GM12878 (cell line): ENCODE measurements at regions not wholly inside any gene's neighbourhood (a gene's known extent, or its start where the extent isn't known, plus 50 kb on each side); places are given as distances from the start of the nearest gene placed in this dataset.

Experiments
- ATAC-seq: fragments of 200-7000 bp; cut with Tn5 transposase; 3 replicates; pipeline ENCODE4 v1.9.1; 2020; ENCODE audit warnings: mild to moderate bottlenecking, moderate library complexity
- BruUV-seq: library from RNA; stranded (reverse); fragments of 400-500 nt; replicated peaks from 2 replicates; lab custom pipeline; 2021; lab: Mats Ljungman, UMichigan
- CTCF ChIA-PET: fragments of 300-600 bp; sonication (Branson Sonifier 250); formaldehyde crosslinking; extraction: SDS; loops from one replicate; lab custom pipeline; 2021; ENCODE audit warnings: inconsistent platforms; lab: Yijun Ruan, JAX
- POLR2A ChIA-PET: fragments of 350-600 bp; formaldehyde crosslinking; extraction: SDS; loops from one replicate; lab custom pipeline; 2021; ENCODE audit warnings: inconsistent platforms; lab: Charles Lee
- RAD21 ChIA-PET: fragments of 300-600 bp; sonication (Branson Sonifier 250); formaldehyde crosslinking; loops from one replicate; lab custom pipeline; 2023; ENCODE audit warnings: antibody characterized with exemption; ENCODE audit not compliant: unreplicated experiment; lab: Charles Lee
- SMC1A ChIA-PET: fragments of 300-600 bp; sonication (Branson Sonifier 250); formaldehyde crosslinking; loops from one replicate; lab custom pipeline; 2023; ENCODE audit not compliant: unreplicated experiment, uncharacterized antibody; lab: Charles Lee
- DNase-seq: peaks from one replicate; pipeline ENCODE4 v3.0.0-alpha.2; 2011; ENCODE audit warnings: low read depth, low spot score
- FAIRE-seq: peaks from 3 replicates; lab custom pipeline; 2011; peaks lifted over from hg19 to GRCh38; lab: Jason Lieb, UNC
- H2AFZ ChIP-seq: 2 replicates; pipeline ENCODE4 v1.6.0; 2011; ENCODE audit warnings: low read depth, low read length, control low read depth; ENCODE audit not compliant: control insufficient read depth
- H3K27ac ChIP-seq: 2 replicates; pipeline ENCODE4 v1.5.1; 2011; ENCODE audit warnings: control low read depth; ENCODE audit not compliant: control insufficient read depth, insufficient read depth
- H3K27me3 ChIP-seq, 2 experiments: replicated peaks in 1 of 2; 2 replicates each; pipeline versions ENCODE4 v1.6.0 to v1.6.1; 2011; ENCODE audit warnings: low read length in 1 of 2; ENCODE audit not compliant: control insufficient read depth in 2 of 2, insufficient read depth in 2 of 2
- H3K36me3 ChIP-seq, 2 experiments: 2 replicates each; pipeline ENCODE4 v1.5.1; 2011; ENCODE audit warnings: low read length in 1 of 2; ENCODE audit not compliant: control insufficient read depth in 2 of 2, insufficient read depth in 2 of 2
- H3K4me1 ChIP-seq: 2 replicates; pipeline ENCODE4 v1.6.1; 2011; ENCODE audit warnings: mild to moderate bottlenecking, low read length, moderate library complexity, mixed read lengths; ENCODE audit not compliant: control insufficient read depth, insufficient read depth
- H3K4me2 ChIP-seq: 2 replicates; pipeline ENCODE4 v1.6.0; 2011; ENCODE audit warnings: control low read depth; ENCODE audit not compliant: control insufficient read depth, insufficient read depth
- H3K4me3 ChIP-seq: fragments of 200-600 bp; sonication (generic); 2 replicates; pipeline ENCODE4 v1.5.1; 2016
- H3K79me2 ChIP-seq: 2 replicates; pipeline ENCODE4 v1.6.0; 2011; ENCODE audit warnings: low read length; ENCODE audit not compliant: control insufficient read depth, insufficient read depth
- H3K9ac ChIP-seq: 2 replicates; pipeline ENCODE4 v1.8.0; 2011; ENCODE audit warnings: low read length, control low read depth, mixed read lengths; ENCODE audit not compliant: control insufficient read depth, insufficient read depth
- H3K9me3 ChIP-seq: replicated peaks from 3 replicates; pipeline ENCODE4 v1.5.1; 2011; ENCODE audit warnings: mild to moderate bottlenecking, low read length; ENCODE audit not compliant: control insufficient read depth, insufficient read depth
- H4K20me1 ChIP-seq: 2 replicates; pipeline ENCODE4 v1.6.0; 2011; ENCODE audit not compliant: control insufficient read depth, insufficient read depth
- CBX5 ChIP-seq: sonication (generic); IDR thresholded peaks from 2 replicates; pipeline ENCODE4 v1.6.1; 2016; ENCODE audit warnings: low read depth, moderate library complexity, mild to moderate bottlenecking, inconsistent platforms
- EED ChIP-seq: sonication (generic); IDR thresholded peaks from 2 replicates; pipeline ENCODE4 v1.6.1; 2016; ENCODE audit warnings: antibody characterized with exemption, low read depth
- EGR1 ChIP-seq, 2 experiments: IDR thresholded peaks; 1 replicate in 1 of 2; 2 replicates in 1 of 2; pipeline ENCODE4 v1.6.1; 2011 to 2012; ENCODE audit warnings: low read depth in 2 of 2, low read length in 2 of 2, borderline replicate concordance in 1 of 2, mild to moderate bottlenecking in 1 of 2, moderate library complexity in 1 of 2
- HDGF ChIP-seq: fragments of 450-650 bp; IDR thresholded peaks from 2 replicates; pipeline ENCODE4 v1.6.1; 2016; ENCODE audit warnings: antibody characterized with exemption
- MEF2A ChIP-seq: IDR thresholded peaks from 2 replicates; pipeline ENCODE4 v1.6.1; 2011; ENCODE audit warnings: low read depth, mild to moderate bottlenecking, low read length, moderate library complexity; ENCODE audit not compliant: insufficient read depth
- NFIC ChIP-seq: IDR thresholded peaks from 2 replicates; pipeline ENCODE4 v1.6.1; 2012; ENCODE audit warnings: low read depth, mild to moderate bottlenecking, inconsistent platforms, low read length, moderate library complexity
- RUNX3 ChIP-seq: IDR thresholded peaks from 2 replicates; pipeline ENCODE4 v1.6.1; 2012; ENCODE audit warnings: low read length, inconsistent platforms
- SMC3 ChIP-seq: IDR thresholded peaks from 2 replicates; pipeline ENCODE4 v1.6.1; 2011; ENCODE audit warnings: low read length, improper control_type of control experiment, borderline replicate concordance
- TARDBP ChIP-seq: IDR thresholded peaks from 2 replicates; pipeline ENCODE4 v1.6.1; 2016; ENCODE audit warnings: borderline replicate concordance
- YY1 ChIP-seq: IDR thresholded peaks from 2 replicates; pipeline ENCODE4 v1.6.1; 2011; ENCODE audit warnings: low read depth, mild to moderate bottlenecking, low read length
- WGBS: methylation state at CpG from one replicate; pipeline ENCODE4 v1.1.6; 2016; ENCODE audit warnings: low lambda C conversion rate; ENCODE audit not compliant: insufficient replicate concordance, insufficient coverage; ENCODE audit errors: missing lambda C conversion rate; 5-methylcytosine and 5-hydroxymethylcytosine counted together
- in situ Hi-C: fragments of 300-500 bp; cut with MboI; formaldehyde crosslinking; loops from 9 replicates; pipeline ENCODE4 v1.14.3; 2018; ENCODE audit warnings: mixed read lengths
- intact Hi-C: fragments of 100-400 bp; cut with micrococcal nuclease; formaldehyde crosslinking; loops from one replicate; pipeline ENCODE4 v1.14.2; 2022; ENCODE audit not compliant: unreplicated experiment
- TF ChIP-seq, protein P1 (sequence below): fragments of 450-650 bp; IDR thresholded peaks from 2 replicates; pipeline ENCODE4 v1.6.1; 2018; ENCODE audit warnings: borderline replicate concordance, mild to moderate bottlenecking; ENCODE audit not compliant: partially characterized antibody
- TF ChIP-seq, protein P2 (sequence below): IDR thresholded peaks from 2 replicates; pipeline ENCODE4 v1.6.1; 2012; ENCODE audit warnings: low read depth, low read length, improper control_type of control experiment

DNA sequence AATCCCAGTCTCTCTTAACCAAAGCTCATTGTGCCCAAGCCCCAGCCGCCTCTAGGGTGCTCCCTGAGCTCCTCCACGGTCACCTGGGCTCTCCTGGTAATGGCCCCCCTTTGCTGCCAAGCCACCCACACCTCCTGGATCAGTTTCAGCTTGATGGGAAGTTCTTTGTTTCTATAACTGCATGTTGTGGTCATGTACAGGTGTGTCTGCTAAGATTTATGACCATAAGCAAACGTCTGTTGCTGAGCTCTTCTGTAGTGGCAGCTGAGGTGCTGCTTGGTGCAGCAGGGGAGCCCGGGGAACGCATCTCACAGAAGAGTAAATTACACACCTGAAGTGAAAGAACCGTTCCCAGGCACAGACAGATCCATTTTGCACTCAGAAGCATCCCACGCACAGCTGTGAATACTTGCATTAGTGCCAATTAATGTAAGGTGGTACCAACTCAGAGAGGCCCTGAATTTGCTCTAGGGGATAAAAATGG, 194.6 kb upstream of the ARID1B start:
- no peak overlapping the region for H3K27ac ChIP-seq
- 25% methylated on average over 7 of the region's 7 CpGs for WGBS
- H3K27me3 ChIP-seq, result no peaks in the 10 kb centered on the region
- ChIA-PET SMC1A (interaction anchor here (0.6 to 1.3 kb wide), 7 partner anchors 9 to 104 kb away, joined by 3 to 4 read pairs (median 3); no protein-coding TSS in a partner anchor), POLR2A (no interaction called here)
- no peak overlapping the region for H3K9ac ChIP-seq
- H3K36me3 ChIP-seq, result no peaks in the 10 kb centered on the region
- no peak overlapping the region for H2AFZ ChIP-seq
- H3K4me2 ChIP-seq, result no peak overlapping the region
- FAIRE-seq, result no peak
- in situ Hi-C loops (no loop called here), intact Hi-C loops (no loop called here)
- H3K4me1 ChIP-seq, result peaks cover 8% of the 10 kb centered on the region; the same call in 1 of the 2 replicates
- DNase-seq, result no peak
- ATAC-seq, result peak; percentile 53
- no peaks in the 10 kb centered on the region for H4K20me1 ChIP-seq
- peaks cover 9% of the 10 kb centered on the region for H3K9me3 ChIP-seq
- TF ChIP-seq TARDBP, result no peak
- TF ChIP-seq HDGF, result no peak
- TF ChIP-seq EED, result peak; percentile 65; the same call in 1 of the 2 replicates
- TF ChIP-seq, protein P1, sequence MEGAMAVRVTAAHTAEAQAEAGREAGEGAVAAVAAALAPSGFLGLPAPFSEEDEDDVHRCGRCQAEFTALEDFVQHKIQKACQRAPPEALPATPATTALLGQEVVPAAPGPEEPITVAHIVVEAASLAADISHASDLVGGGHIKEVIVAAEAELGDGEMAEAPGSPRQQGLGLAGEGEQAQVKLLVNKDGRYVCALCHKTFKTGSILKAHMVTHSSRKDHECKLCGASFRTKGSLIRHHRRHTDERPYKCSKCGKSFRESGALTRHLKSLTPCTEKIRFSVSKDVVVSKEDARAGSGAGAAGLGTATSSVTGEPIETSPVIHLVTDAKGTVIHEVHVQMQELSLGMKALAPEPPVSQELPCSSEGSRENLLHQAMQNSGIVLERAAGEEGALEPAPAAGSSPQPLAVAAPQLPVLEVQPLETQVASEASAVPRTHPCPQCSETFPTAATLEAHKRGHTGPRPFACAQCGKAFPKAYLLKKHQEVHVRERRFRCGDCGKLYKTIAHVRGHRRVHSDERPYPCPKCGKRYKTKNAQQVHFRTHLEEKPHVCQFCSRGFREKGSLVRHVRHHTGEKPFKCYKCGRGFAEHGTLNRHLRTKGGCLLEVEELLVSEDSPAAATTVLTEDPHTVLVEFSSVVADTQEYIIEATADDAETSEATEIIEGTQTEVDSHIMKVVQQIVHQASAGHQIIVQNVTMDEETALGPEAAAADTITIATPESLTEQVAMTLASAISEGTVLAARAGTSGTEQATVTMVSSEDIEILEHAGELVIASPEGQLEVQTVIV, result no peak
- TF ChIP-seq EGR1 (IDR thresholded peaks at IDR 0.05; ENCODE audit: borderline replicate concordance in 1 of 2, low read depth in 2 of 2, low read length in 2 of 2), result 0 out of 3 replicates have a peak, but pooled peaks of 1 of the 2 experiments have one; percentile 23
- TF ChIP-seq NFIC, result 0 out of 2 replicates have a peak, but pooled peaks have one; percentile 29
- TF ChIP-seq RUNX3, result peak; percentile 54; the same call in 1 of the 2 replicates
- 0 out of 2 replicates have a peak, but pooled peaks have one; percentile 13 for TF ChIP-seq YY1
- TF ChIP-seq CBX5, result 0 out of 2 replicates have a peak, but pooled peaks have one; percentile 22
- TF ChIP-seq, protein P2, sequence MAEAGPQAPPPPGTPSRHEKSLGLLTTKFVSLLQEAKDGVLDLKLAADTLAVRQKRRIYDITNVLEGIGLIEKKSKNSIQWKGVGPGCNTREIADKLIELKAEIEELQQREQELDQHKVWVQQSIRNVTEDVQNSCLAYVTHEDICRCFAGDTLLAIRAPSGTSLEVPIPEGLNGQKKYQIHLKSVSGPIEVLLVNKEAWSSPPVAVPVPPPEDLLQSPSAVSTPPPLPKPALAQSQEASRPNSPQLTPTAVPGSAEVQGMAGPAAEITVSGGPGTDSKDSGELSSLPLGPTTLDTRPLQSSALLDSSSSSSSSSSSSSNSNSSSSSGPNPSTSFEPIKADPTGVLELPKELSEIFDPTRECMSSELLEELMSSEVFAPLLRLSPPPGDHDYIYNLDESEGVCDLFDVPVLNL, result no peak
- TF ChIP-seq MEF2A, result 0 out of 2 replicates have a peak, but pooled peaks have one; percentile 26
- no peak for TF ChIP-seq SMC3
- TF ChIP-seq, all 136 proteins: peak for 7
- RAD21 ChIA-PET, result interaction anchor here (0.6 to 1.5 kb wide), 2 partner anchors 138 to 349 kb away, joined by 4 to 5 read pairs; no protein-coding TSS in a partner anchor
- Histone ChIP-seq H3K79me2 (no peaks in the 10 kb centered on the region), H3K4me3 (no peak overlapping the region)
- no TSS peak for BruUV-seq
- CTCF ChIA-PET, result interaction anchor here (0.7 to 1.2 kb wide), 4 partner anchors 18 to 115 kb away, joined by 3 to 4 read pairs (median 3); no protein-coding TSS in a partner anchor
